Chondrocyte (in vitro differentiated cells): ENCODE measurements at regions not wholly inside any gene's neighbourhood (a gene's known extent, or its start where the extent isn't known, plus 50 kb on each side); places are given as distances from the start of the nearest gene placed in this dataset.

Experiments
- DNase-seq: peaks from one replicate; pipeline ENCODE4 v3.0.0; 2021; ENCODE audit warnings: mixed read lengths, low spot score
- H3K27ac Mint-ChIP-seq: one replicate; pipeline ENCODE4 v1.8.0; 2021; ENCODE audit warnings: mild to moderate bottlenecking, moderate library complexity, mixed read lengths; ENCODE audit not compliant: unreplicated experiment
- H3K27me3 Mint-ChIP-seq: 2 replicates; pipeline ENCODE4 v1.8.0; 2021; ENCODE audit warnings: low read depth, mixed read lengths
- H3K36me3 Mint-ChIP-seq: 2 replicates; pipeline ENCODE4 v1.8.0; 2021; ENCODE audit warnings: low read depth, mixed read lengths
- H3K4me1 Mint-ChIP-seq: 2 replicates; pipeline ENCODE4 v1.8.0; 2021; ENCODE audit warnings: low read depth, mild to moderate bottlenecking, mixed read lengths
- H3K4me3 Mint-ChIP-seq: one replicate; pipeline ENCODE4 v1.8.0; 2021; ENCODE audit warnings: mild to moderate bottlenecking, moderate library complexity, mixed read lengths; ENCODE audit not compliant: unreplicated experiment
- H3K9me3 Mint-ChIP-seq: 2 replicates; pipeline ENCODE4 v1.8.0; 2021; ENCODE audit warnings: low read depth, mixed read lengths
- TF ChIP-seq, protein P1 (sequence below): fragments of 200-600 bp; sonication (generic); IDR thresholded peaks from 2 replicates; pipeline ENCODE4 v1.5.0; 2021; ENCODE audit warnings: antibody characterized with exemption, mild to moderate bottlenecking, moderate library complexity

GRCh38 chr18:77959248-77959647 is 709.6 kb downstream of the GALR1 start:
- H3K36me3 Mint-ChIP-seq = no peaks in the 10 kb centered on the region
- TF ChIP-seq, protein P1, sequence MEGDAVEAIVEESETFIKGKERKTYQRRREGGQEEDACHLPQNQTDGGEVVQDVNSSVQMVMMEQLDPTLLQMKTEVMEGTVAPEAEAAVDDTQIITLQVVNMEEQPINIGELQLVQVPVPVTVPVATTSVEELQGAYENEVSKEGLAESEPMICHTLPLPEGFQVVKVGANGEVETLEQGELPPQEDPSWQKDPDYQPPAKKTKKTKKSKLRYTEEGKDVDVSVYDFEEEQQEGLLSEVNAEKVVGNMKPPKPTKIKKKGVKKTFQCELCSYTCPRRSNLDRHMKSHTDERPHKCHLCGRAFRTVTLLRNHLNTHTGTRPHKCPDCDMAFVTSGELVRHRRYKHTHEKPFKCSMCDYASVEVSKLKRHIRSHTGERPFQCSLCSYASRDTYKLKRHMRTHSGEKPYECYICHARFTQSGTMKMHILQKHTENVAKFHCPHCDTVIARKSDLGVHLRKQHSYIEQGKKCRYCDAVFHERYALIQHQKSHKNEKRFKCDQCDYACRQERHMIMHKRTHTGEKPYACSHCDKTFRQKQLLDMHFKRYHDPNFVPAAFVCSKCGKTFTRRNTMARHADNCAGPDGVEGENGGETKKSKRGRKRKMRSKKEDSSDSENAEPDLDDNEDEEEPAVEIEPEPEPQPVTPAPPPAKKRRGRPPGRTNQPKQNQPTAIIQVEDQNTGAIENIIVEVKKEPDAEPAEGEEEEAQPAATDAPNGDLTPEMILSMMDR = no peak
- H3K9me3 Mint-ChIP-seq = peaks cover 3% of the 10 kb centered on the region
- no peaks in the 10 kb centered on the region for H3K4me1 Mint-ChIP-seq
- no peak overlapping the region for H3K4me3 Mint-ChIP-seq
- peaks cover 3% of the 10 kb centered on the region for H3K27me3 Mint-ChIP-seq
- no peak overlapping the region for H3K27ac Mint-ChIP-seq
- DNase-seq = no peak

GRCh38 chr18:77960791-77961410 is 711.3 kb downstream of the GALR1 start:
- H3K4me1 Mint-ChIP-seq = no peaks in the 10 kb centered on the region
- no peak overlapping the region for H3K4me3 Mint-ChIP-seq
- peaks cover 3% of the 10 kb centered on the region for H3K9me3 Mint-ChIP-seq
- no peak overlapping the region for H3K27ac Mint-ChIP-seq
- peaks cover 3% of the 10 kb centered on the region for H3K27me3 Mint-ChIP-seq
- no peak for DNase-seq
- no peaks in the 10 kb centered on the region for H3K36me3 Mint-ChIP-seq
- TF ChIP-seq, protein P1 = no peak

- Mint-ChIP-seq H3K9me3 (peaks cover 7% of the 10 kb centered on the region), H3K27me3 (peaks cover 3% of the 10 kb centered on the region), H3K27ac (no peak overlapping the region), H3K4me1 (no peaks in the 10 kb centered on the region), H3K36me3 (no peaks in the 10 kb centered on the region), H3K4me3 (no peak overlapping the region)
- TF ChIP-seq, protein P1 = no peak
- no peak for DNase-seq
Observed at GRCh38 chr18:77967071-77967470, 717.4 kb downstream of the GALR1 start.

- peaks cover 7% of the 10 kb centered on the region for H3K9me3 Mint-ChIP-seq
- no peak for DNase-seq
- no peak overlapping the region for H3K27ac Mint-ChIP-seq
- H3K4me3 Mint-ChIP-seq = no peak overlapping the region
- no peaks in the 10 kb centered on the region for H3K4me1 Mint-ChIP-seq
- no peaks in the 10 kb centered on the region for H3K36me3 Mint-ChIP-seq
- no peaks in the 10 kb centered on the region for H3K27me3 Mint-ChIP-seq
- TF ChIP-seq, protein P1 = no peak
Observed at GRCh38 chr18:77967791-77968190, 718.1 kb downstream of the GALR1 start.

DNA sequence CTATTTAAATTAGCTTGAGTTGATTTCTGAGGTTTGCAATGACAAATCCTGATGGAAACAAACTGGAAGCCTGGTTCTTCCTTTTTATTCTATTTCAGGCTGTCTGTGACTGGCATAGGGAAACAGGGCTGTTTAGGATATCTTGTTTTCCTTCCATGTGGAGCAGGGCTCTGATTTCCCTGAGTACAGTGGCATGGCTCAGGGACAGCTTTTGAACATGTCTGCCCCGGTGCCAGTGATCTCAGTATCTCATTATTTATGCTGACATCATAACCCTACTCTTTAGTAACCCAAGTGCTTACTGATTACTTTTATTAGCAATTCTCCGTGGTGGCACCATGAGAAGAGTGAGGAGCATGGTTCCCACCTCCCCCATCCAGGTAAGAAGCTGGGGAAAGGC is 720.3 kb downstream of the GALR1 start:
- H3K27ac Mint-ChIP-seq = no peak overlapping the region
- no peak for DNase-seq
- no peaks in the 10 kb centered on the region for H3K27me3 Mint-ChIP-seq
- peaks cover 4% of the 10 kb centered on the region for H3K9me3 Mint-ChIP-seq
- H3K36me3 Mint-ChIP-seq = no peaks in the 10 kb centered on the region
- TF ChIP-seq, protein P1 = no peak
- H3K4me3 Mint-ChIP-seq = no peak overlapping the region
- no peaks in the 10 kb centered on the region for H3K4me1 Mint-ChIP-seq
